Skeletal muscle cell (primary cell): ENCODE measurements at regions not wholly inside any gene's neighbourhood (a gene's known extent, or its start where the extent isn't known, plus 50 kb on each side); places are given as distances from the start of the nearest gene placed in this dataset.
A peak's percentile ranks its signal among the peaks of the same experiment; 100 is the strongest.
"Not testable (repeated sequence)": the region's sequence is repeated elsewhere in the genome, so short reads cannot be mapped to it uniquely, and the experiment has no call there.

Experiments used
- DNase-seq: peaks from one replicate; pipeline ENCODE4 v3.0.0-alpha.2; 2010; ENCODE audit warnings: low read depth
- H3K4me3 ChIP-seq: 2 replicates; pipeline ENCODE4 v1.5.1; 2011; ENCODE audit warnings: low read depth, mild to moderate bottlenecking, control low read depth, low read length, moderate library complexity

GRCh38 chr4:164320847-164321246 is 433.1 kb upstream of the SMIM31 start:
- H3K4me3 ChIP-seq, result no peak overlapping the region
- no peak for DNase-seq

- H3K4me3 ChIP-seq, result no peak overlapping the region
- no peak for DNase-seq
Observed at GRCh38 chr4:164326056-164326455, 427.9 kb upstream of the SMIM31 start.

- no peak overlapping the region for H3K4me3 ChIP-seq
- DNase-seq, result no peak
Observed at GRCh38 chr4:164337219-164337944, 416.5 kb upstream of the SMIM31 start.

GRCh38 chr4:164343472-164343976 is 410.4 kb upstream of the SMIM31 start:
- no peak overlapping the region for H3K4me3 ChIP-seq
- DNase-seq, result no peak

GRCh38 chr4:164345756-164346155 is 408.2 kb upstream of the SMIM31 start:
- no peak overlapping the region for H3K4me3 ChIP-seq
- no peak for DNase-seq

- H3K4me3 ChIP-seq, result no peak overlapping the region
- DNase-seq, result no peak
Observed at GRCh38 chr4:164350061-164350460, 403.9 kb upstream of the SMIM31 start.

- DNase-seq, H3K4me3 ChIP-seq: not testable (repeated sequence)
Observed at GRCh38 chr4:164350716-164351115, 403.2 kb upstream of the SMIM31 start.

- DNase-seq, result no peak
- no peak overlapping the region for H3K4me3 ChIP-seq
Observed at GRCh38 chr4:164357957-164358356, 396.0 kb upstream of the SMIM31 start.

- H3K4me3 ChIP-seq, result no peak overlapping the region
- DNase-seq, result no peak
Observed at GRCh38 chr4:164358400-164358799, 395.5 kb upstream of the SMIM31 start.

GRCh38 chr4:164359881-164360280 is 394.1 kb upstream of the SMIM31 start:
- H3K4me3 ChIP-seq, result no peak overlapping the region
- no peak for DNase-seq

GRCh38 chr4:164368894-164369293 is 385.0 kb upstream of the SMIM31 start:
- no peak for DNase-seq
- no peak overlapping the region for H3K4me3 ChIP-seq

- no peak for DNase-seq
- no peak overlapping the region for H3K4me3 ChIP-seq
Observed at GRCh38 chr4:164373021-164373420, 380.9 kb upstream of the SMIM31 start.

GRCh38 chr4:164377277-164377676 is 376.7 kb upstream of the SMIM31 start:
- DNase-seq, result no peak
- H3K4me3 ChIP-seq, result no peak overlapping the region

GRCh38 chr4:164378361-164378760 is 375.6 kb upstream of the SMIM31 start:
- no peak overlapping the region for H3K4me3 ChIP-seq
- no peak for DNase-seq

GRCh38 chr4:164379694-164380093 is 374.2 kb upstream of the SMIM31 start:
- DNase-seq, result no peak
- H3K4me3 ChIP-seq, result no peak overlapping the region

GRCh38 chr4:164381859-164382258 is 372.1 kb upstream of the SMIM31 start:
- no peak for DNase-seq
- H3K4me3 ChIP-seq, result no peak overlapping the region

- no peak for DNase-seq
- H3K4me3 ChIP-seq, result peak overlapping the region; percentile 35
Observed at GRCh38 chr4:164383058-164383357, 370.9 kb upstream of the SMIM31 start.

- DNase-seq, result no peak
- H3K4me3 ChIP-seq, result peak overlapping the region; percentile 35
Observed at GRCh38 chr4:164383358-164384220, 370.3 kb upstream of the SMIM31 start.

GRCh38 chr4:164384416-164384815 is 369.5 kb upstream of the SMIM31 start:
- H3K4me3 ChIP-seq, result no peak overlapping the region
- no peak for DNase-seq

GRCh38 chr4:164396439-164396838 is 357.5 kb upstream of the SMIM31 start:
- DNase-seq, result no peak
- H3K4me3 ChIP-seq, result no peak overlapping the region

GRCh38 chr4:164402554-164402953 is 351.4 kb upstream of the SMIM31 start:
- DNase-seq, result no peak
- no peak overlapping the region for H3K4me3 ChIP-seq
